ENCODE measurements at regions not wholly inside any gene's neighbourhood (a gene's known extent, or its start where the extent isn't known, plus 50 kb on each side); places are given as distances from the start of the nearest gene placed in this dataset.
"Not testable (repeated sequence)": the region's sequence is repeated elsewhere in the genome, so short reads cannot be mapped to it uniquely, and the experiment has no call there.

DNA sequence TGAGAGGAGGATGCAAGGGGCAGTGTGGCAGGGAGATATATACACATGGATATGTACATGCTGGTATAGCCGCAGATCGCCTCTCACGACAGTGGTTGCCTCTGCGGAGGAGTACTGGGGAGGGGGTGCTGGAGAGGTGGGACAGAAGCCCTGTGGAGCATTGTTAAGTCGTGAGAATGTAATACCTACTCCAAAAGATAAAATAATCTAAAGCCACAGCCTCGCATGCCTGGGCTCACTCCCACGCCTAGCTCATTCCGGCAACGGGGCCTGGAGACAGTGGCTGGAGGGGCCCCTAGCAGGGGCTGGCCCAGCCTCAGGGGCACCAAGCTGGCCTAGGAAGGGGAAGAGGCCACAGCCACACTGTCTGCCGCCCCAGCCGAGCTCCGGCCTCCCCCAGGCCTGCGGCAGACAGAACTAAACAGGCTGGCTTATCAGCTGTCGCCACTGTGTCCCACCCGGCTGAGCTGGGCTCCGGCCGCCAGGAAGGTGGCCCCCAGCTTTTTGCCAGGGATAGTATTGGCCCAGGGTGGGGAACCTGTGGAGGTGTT, 65.1 kb upstream of the LCTL start:
- no peak for DNase-seq (ENCODE audit: extremely low read depth, low read depth)
- TF ChIP-seq, protein P1, sequence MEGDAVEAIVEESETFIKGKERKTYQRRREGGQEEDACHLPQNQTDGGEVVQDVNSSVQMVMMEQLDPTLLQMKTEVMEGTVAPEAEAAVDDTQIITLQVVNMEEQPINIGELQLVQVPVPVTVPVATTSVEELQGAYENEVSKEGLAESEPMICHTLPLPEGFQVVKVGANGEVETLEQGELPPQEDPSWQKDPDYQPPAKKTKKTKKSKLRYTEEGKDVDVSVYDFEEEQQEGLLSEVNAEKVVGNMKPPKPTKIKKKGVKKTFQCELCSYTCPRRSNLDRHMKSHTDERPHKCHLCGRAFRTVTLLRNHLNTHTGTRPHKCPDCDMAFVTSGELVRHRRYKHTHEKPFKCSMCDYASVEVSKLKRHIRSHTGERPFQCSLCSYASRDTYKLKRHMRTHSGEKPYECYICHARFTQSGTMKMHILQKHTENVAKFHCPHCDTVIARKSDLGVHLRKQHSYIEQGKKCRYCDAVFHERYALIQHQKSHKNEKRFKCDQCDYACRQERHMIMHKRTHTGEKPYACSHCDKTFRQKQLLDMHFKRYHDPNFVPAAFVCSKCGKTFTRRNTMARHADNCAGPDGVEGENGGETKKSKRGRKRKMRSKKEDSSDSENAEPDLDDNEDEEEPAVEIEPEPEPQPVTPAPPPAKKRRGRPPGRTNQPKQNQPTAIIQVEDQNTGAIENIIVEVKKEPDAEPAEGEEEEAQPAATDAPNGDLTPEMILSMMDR (IDR thresholded peaks at IDR 0.05; ENCODE audit: low read depth, low read length): no peak

DNA sequence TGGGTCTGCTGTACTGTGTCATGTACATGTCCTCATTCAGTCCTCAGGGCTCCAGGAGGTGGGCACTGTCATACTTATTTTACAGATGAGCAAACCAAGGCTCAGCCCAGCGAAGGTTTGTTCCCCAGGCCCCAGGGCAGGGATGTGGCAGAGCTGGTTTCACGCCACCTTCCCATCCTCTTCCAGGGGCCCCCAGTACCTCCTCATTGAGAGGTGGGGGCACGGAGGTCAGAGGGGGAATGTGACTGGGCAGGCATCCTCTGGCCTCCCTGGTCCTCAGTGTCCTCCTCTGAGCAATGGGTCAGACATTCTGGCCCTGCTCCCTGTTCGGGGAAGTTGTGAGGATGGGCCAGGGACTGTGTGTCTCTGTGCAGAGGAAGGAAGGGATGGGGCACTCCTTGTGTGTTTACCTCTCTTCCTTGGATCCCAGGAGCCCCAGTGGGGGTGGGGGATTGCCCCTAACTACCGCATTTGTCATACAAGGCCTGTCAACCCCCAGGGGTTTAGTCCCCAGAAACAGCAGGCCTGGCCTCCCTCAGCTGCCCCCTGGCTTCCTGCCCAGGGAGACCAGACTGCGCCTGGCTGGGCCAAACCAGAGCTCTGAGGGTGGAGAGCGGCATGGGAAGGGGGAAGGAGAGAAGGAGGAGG, 65.9 kb upstream of the LCTL start:
- TF ChIP-seq, protein P1 (IDR thresholded peaks at IDR 0.05; ENCODE audit: low read depth, low read length): no peak
- no peak for DNase-seq (ENCODE audit: extremely low read depth, low read depth)

DNA sequence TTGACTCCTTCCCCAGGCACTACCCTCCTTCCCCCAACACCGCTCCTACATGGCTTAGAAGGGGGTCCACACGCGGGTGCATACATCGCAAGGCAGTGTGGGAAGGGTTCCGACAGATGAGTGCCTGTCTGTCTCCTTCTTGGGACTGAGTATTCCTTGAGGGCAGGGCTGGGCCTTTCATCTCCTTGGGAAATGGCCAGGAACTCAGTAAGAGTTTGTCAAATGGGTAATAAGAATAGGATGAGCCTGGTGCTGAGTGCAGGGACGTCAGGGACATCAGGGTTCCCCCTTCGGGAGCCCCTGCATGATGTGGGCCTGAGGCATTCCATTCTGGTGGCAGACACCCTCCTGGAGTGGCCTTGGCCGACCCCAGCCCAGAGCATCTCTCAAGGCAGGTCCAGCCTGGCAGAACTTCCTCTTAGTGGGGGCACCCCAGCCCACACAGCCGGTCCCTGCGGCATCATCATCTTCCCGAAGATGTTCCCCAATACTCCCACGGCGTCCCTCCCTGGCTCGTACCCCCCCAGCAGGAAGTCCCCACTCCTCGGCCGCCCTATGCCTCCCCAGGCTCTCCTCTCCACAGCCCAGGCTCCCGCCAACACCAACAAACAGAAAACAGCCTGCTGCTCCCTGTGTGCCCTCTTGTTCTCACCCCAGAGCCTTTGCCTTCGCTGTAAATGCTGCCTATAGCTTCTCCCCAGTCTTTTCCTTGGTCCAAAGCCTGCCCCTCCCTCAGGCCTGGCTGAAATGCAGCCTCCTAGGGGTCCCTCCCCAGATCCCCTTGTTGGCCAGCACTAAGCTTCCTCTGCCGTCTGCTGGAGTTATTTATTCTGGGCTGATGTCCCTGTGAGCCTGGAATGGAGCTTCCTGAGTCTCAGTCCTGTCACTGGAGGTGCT, 67.5 kb upstream of the LCTL start:
- TF ChIP-seq, protein P1 (IDR thresholded peaks at IDR 0.05; ENCODE audit: low read depth, low read length): no peak
- DNase-seq (ENCODE audit: extremely low read depth, low read depth): no peak

DNA sequence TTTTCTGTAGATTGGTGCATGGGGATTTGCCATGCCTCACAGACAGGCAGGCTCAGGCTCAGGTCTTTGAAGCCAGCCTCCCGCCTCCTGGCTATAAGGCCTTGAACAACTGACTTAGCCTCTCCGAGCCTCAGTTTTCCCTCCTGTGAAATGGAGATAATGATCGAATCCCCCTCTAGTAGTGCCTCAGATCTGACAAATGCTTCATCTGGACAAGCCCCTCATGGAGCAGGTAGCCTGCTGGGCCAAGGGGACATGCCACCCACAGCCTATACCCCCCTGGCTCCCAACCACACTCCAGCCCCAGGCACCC, 68.1 kb upstream of the LCTL start:
- TF ChIP-seq, protein P1 (IDR thresholded peaks at IDR 0.05; ENCODE audit: low read depth, low read length): no peak
- DNase-seq (ENCODE audit: extremely low read depth, low read depth): no peak

DNA sequence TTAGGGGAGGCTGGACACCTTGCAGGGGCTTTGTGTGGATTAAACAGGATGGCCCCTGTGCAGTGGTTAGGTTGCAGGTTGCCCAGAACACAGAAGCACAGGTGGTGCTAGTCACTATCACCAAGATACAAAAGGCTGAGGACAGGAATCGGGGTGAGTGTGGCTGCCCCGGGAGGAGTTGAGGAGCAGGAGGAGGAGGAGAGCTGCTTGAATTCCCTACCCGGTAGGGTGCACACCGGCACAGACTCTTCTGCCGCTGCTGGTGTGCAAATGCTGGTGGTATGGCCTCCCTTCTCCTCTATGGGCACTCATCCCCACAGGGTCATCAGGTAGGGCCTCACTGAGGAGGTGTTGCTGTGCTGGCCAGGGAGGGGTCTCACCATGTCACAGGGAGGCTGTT, 67.5 kb upstream of the SMAD6 start:
- DNase-seq (ENCODE audit: extremely low read depth, low read depth): no peak
- TF ChIP-seq, protein P1 (IDR thresholded peaks at IDR 0.05; ENCODE audit: low read depth, low read length): no peak

DNA sequence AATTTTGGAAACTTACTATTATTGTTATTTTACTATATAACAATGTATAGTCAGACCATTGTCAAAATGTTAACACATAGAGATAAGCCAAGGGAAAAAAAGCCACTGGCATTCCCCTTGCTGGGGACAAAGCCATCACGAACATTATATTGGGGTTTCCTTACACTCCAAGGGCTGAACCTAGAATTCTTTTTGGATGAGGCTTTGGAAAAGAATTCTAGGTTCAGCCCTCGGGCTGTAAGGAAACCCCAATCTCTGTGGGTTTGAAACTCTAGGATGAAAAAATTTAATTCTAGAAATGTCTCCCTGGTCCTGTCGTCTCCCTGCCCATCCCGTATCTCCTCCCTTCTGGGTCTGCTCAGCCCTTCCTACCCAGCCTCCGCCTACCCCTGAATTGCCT, 67.0 kb upstream of the SMAD6 start:
- TF ChIP-seq, protein P1 (IDR thresholded peaks at IDR 0.05; ENCODE audit: low read depth, low read length): no peak
- no peak for DNase-seq (ENCODE audit: extremely low read depth, low read depth)

DNA sequence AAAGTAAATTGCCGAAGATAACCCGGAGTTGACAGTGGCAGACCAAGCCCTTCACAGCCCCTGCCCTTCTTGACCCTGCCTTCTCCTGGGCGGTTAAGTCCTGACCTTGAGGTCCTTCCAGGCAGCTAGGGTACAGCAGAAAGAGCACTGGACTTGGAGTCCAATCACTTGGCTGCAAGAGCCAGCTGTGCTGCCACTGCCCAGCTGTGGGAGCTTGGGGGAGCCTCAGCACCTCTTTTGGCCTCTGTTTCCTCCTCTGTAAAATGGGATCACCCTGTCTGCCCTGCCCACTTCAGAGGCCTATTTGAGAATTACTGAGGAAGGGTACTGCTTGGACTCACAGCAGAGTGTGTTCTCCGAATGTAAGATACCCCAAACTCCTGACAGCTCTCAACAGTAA, 66.2 kb upstream of the SMAD6 start:
- DNase-seq (ENCODE audit: extremely low read depth, low read depth): no peak
- TF ChIP-seq, protein P1 (IDR thresholded peaks at IDR 0.05; ENCODE audit: low read depth, low read length): no peak

DNA sequence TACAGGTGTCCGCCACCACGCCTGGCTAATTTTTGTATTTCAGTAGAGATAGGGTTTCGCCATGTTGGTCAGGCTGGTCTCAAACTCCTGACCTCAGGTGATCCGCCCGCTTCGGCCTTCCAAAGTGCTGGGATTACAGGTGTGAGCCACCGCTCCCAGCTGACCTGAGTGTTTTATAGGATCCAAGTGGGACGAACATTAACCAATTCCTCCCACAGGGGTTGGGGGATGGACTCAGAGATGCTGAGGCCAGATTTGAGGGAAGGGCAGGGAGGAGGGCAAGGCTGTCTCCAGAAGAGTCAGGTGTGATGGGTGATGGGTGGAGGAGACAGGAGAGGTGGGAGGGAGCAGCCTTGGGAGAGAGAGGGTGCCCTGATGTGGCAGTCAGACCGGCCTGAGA, 65.0 kb upstream of the SMAD6 start:
- DNase-seq (ENCODE audit: extremely low read depth, low read depth): not testable (repeated sequence)
